ENCODE measurements at regions not wholly inside any gene's neighbourhood (a gene's known extent, or its start where the extent isn't known, plus 50 kb on each side); places are given as distances from the start of the nearest gene placed in this dataset.

DNA sequence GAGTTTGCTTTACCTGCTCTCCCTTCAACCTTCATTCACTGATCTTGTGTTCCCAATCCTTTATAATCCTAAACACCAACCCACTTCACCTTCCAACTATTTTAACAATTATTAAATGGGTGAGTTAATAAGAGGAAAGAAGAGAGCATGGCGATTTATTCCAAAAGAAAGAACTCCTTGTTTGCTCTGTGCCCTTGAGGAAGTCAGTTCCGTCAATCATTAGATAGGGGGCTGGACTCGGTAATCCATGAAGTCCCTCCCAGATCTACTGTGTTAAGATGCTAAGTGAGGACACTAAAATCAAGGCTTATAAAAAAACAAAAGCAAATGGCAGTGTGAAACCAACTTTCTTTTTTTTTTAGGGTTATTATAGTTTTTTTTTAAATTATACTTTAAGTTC lies 589.9 kb downstream of the XIRP2 start:
- Histone ChIP-seq H3K9me3 (no peaks in the 10 kb centered on the region), H3K36me3 (no peaks in the 10 kb centered on the region), H3K4me1 (no peaks in the 10 kb centered on the region), H3K27me3 (no peaks in the 10 kb centered on the region), H3K4me3 (no peak overlapping the region), H3K27ac (no peak overlapping the region)
- no peak for TF ChIP-seq CTCF (IDR thresholded peaks at IDR 0.05)
- DNase-seq (ENCODE audit: low spot score) = no peak

DNA sequence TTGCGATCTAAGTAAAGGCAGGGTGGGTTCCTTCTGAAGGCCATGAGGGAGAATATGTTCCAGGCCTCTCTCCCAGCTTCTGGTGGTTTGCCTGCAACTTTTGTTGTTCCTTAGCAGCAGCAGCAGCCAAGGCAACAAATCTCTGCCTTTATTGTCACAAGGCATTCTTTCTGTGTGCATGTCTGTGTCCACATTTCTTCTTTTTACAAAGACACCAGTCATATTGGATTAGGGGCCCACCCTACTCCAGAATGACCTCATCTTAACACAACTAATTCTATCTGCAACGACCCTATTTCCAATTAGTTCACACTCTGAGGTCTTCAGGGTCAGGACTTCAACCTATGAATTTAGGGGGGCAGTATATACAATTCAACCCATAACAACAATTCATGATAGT lies 587.5 kb downstream of the XIRP2 start:
- no peak for TF ChIP-seq CTCF (IDR thresholded peaks at IDR 0.05)
- no peak overlapping the region for H3K4me3 ChIP-seq
- H3K27me3 ChIP-seq = no peaks in the 10 kb centered on the region
- no peak overlapping the region for H3K27ac ChIP-seq
- H3K4me1 ChIP-seq = no peaks in the 10 kb centered on the region
- DNase-seq (ENCODE audit: low spot score) = no peak
- H3K9me3 ChIP-seq = no peaks in the 10 kb centered on the region
- no peaks in the 10 kb centered on the region for H3K36me3 ChIP-seq

DNA sequence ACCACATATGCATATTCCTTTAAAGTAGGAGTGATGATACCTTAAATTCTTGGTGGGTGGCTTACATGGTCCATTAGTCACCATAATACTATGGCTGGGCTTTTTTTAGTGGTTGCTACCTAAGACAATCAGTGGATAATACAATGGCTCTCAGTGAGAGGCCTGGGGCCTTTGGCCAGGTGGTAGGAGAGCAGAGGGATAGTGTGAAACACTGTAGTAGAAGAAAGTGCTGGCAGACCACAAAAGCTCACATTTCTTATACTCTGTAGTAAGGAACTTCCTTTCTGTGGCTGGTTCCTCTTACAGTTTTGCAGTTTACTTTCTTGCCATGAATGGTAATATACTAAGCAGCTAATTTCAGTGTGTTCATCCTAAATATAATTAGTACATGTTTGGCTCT lies 583.5 kb downstream of the XIRP2 start:
- Histone ChIP-seq H3K4me1 (no peaks in the 10 kb centered on the region), H3K9me3 (no peaks in the 10 kb centered on the region), H3K36me3 (no peaks in the 10 kb centered on the region), H3K27me3 (no peaks in the 10 kb centered on the region), H3K27ac (no peak overlapping the region), H3K4me3 (no peak overlapping the region)
- no peak for TF ChIP-seq CTCF (IDR thresholded peaks at IDR 0.05)
- no peak for DNase-seq (ENCODE audit: low spot score)

- Histone ChIP-seq H3K4me3 (no peak overlapping the region), H3K36me3 (no peaks in the 10 kb centered on the region), H3K4me1 (no peaks in the 10 kb centered on the region), H3K27ac (no peak overlapping the region), H3K9me3 (no peaks in the 10 kb centered on the region), H3K27me3 (no peaks in the 10 kb centered on the region)
- no peak for DNase-seq (ENCODE audit: low spot score)
- no peak for TF ChIP-seq CTCF (IDR thresholded peaks at IDR 0.05)
These were observed 583.1 kb downstream of the XIRP2 start for GRCh38 chr2:167471332-167471731.

- H3K9me3 ChIP-seq = peaks cover 0 to 29% of the 10 kb centered on the region in 2 donors
- H3K4me3 ChIP-seq = no peak overlapping the region
- DNase-seq (ENCODE audit: low spot score) = no peak
- H3K36me3 ChIP-seq = no peaks in the 10 kb centered on the region
- no peak overlapping the region for H3K27ac ChIP-seq
- H3K27me3 ChIP-seq = no peaks in the 10 kb centered on the region
- no peak for TF ChIP-seq CTCF (IDR thresholded peaks at IDR 0.05)
- H3K4me1 ChIP-seq = no peaks in the 10 kb centered on the region
These were observed 574.1 kb downstream of the XIRP2 start for GRCh38 chr2:167462379-167462778.

DNA sequence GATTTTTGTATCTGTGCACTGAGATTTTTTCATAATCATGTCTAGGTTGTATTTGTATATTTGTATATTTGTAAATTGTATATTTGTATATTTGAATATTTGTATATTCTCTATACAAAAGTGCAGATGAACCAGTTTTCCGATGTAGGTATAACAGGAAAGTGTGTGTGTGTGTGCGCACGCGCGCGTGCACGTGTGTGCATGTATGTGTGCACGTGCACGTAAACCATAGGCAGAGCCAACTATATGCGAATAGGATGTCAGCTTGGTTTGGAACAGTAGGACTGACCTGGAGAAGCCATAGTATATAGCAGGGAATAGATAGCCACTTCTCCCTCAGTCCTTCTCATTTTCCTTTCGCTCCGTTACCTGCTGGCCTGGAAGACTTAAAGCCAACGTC lies 565.8 kb downstream of the XIRP2 start:
- no peak for TF ChIP-seq CTCF (IDR thresholded peaks at IDR 0.05)
- Histone ChIP-seq H3K9me3 (peaks cover 0 to 6% of the 10 kb centered on the region in 2 donors), H3K27me3 (no peaks in the 10 kb centered on the region), H3K4me1 (no peaks in the 10 kb centered on the region), H3K36me3 (no peaks in the 10 kb centered on the region), H3K27ac (no peak overlapping the region), H3K4me3 (no peak overlapping the region)
- no peak for DNase-seq (ENCODE audit: low spot score)
